SK-N-SH treated with all-trans-retinoic acid at 6 μM for 48 hours (cell line): ENCODE measurements at regions not wholly inside any gene's neighbourhood (a gene's known extent, or its start where the extent isn't known, plus 50 kb on each side); places are given as distances from the start of the nearest gene placed in this dataset.

Source experiments
- PPARA ChIP-seq: fragments of 250-450 bp; sonication (Bioruptor Pico); IDR thresholded peaks from 2 replicates; pipeline ENCODE4 v1.5.0; 2020; ENCODE audit warnings: mild to moderate bottlenecking, borderline replicate concordance
- ZNF565 ChIP-seq: fragments of 450-650 bp; formaldehyde crosslinking; conservative IDR thresholded peaks from 2 replicates; pipeline ENCODE4 v1.5.0; 2020; ENCODE audit warnings: low read depth, mild to moderate bottlenecking, moderate library complexity

- no peak for TF ChIP-seq PPARA (CRISPR knock-in tag)
- no peak for TF ChIP-seq ZNF565 (CRISPR knock-in tag)
These were observed 538.8 kb upstream of the STXBP6 start for GRCh38 chr14:25588751-25589150.
